Retinal pigment epithelial cell (primary cell): ENCODE measurements at regions not wholly inside any gene's neighbourhood (a gene's known extent, or its start where the extent isn't known, plus 50 kb on each side); places are given as distances from the start of the nearest gene placed in this dataset.

Experiments used
- DNase-seq: peaks from one replicate; pipeline ENCODE4 v3.0.0-alpha.2; 2010; ENCODE audit warnings: low read depth
- H3K4me3 ChIP-seq: 2 replicates; pipeline ENCODE4 v1.5.1; 2011; ENCODE audit warnings: mild to moderate bottlenecking, low read length, control low read depth, moderate library complexity
- TF ChIP-seq, protein P1 (sequence below): conservative IDR thresholded peaks from 2 replicates; pipeline ENCODE4 v1.5.1; 2011; ENCODE audit warnings: low read depth, low read length, control low read depth, inconsistent platforms

DNA sequence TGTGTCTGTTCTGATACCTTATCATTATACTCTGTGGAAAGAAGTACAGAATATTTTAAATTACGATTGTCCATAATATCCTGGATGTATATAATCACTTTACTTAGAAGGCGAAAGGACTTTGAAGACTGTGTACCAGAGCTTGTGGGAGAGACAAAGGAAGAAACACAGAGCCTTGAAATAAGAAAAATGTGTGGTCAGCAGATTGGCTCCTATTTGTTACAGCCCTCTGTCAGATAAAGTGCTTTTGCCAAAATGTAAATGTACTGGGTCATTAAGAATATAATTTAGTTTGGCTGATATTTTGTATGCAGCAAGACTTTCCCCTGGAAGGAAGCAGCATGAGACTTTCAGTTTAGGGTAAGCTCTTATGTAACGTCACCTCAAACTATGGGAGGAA lies 443.1 kb downstream of the CCDC85A start:
- no peak for DNase-seq

DNA sequence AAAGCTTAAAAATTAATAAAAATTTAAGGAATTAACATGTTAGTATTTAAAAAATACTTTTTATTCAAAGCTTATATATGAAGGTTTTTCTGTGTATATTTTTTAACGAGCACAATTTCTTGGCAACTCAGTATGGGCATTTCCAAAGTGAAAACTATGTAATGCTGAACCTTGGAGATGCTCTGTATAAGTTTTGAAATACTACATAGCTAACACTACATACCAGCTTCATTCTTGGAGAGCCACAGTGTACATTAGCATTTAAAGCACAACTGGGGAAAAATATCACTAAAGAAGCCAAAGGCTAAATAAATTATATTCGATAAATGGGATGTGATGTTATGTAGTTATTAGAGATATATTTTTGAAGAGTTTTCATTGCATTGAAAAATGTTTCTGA lies 446.5 kb downstream of the CCDC85A start:
- DNase-seq, result no peak
- H3K4me3 ChIP-seq, result no peak overlapping the region
- TF ChIP-seq, protein P1, sequence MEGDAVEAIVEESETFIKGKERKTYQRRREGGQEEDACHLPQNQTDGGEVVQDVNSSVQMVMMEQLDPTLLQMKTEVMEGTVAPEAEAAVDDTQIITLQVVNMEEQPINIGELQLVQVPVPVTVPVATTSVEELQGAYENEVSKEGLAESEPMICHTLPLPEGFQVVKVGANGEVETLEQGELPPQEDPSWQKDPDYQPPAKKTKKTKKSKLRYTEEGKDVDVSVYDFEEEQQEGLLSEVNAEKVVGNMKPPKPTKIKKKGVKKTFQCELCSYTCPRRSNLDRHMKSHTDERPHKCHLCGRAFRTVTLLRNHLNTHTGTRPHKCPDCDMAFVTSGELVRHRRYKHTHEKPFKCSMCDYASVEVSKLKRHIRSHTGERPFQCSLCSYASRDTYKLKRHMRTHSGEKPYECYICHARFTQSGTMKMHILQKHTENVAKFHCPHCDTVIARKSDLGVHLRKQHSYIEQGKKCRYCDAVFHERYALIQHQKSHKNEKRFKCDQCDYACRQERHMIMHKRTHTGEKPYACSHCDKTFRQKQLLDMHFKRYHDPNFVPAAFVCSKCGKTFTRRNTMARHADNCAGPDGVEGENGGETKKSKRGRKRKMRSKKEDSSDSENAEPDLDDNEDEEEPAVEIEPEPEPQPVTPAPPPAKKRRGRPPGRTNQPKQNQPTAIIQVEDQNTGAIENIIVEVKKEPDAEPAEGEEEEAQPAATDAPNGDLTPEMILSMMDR, result no peak

More for the DNA sequence above, 443.1 kb downstream of the CCDC85A start:
- no peak overlapping the region for H3K4me3 ChIP-seq
- TF ChIP-seq, protein P1, result no peak

DNA sequence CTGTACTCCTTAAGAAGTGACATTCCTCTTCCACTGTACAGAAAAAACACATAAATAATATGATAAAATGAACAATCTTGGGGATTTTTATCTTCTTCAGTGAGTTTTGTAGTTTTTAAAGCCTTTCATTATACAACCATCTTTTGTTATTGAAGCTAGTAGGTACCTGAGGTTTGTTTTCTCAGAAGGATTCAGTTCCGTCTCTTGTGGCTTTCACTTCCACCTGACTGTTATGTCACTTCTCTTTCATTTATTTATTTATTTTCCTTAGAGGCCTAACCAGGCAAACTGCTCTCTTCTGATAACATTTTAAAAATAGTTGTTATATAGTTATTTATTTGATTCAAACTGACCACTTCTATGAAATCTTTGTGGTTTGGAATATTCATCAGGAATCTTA lies 464.2 kb downstream of the CCDC85A start:
- no peak for DNase-seq
- TF ChIP-seq, protein P1, result no peak

DNA sequence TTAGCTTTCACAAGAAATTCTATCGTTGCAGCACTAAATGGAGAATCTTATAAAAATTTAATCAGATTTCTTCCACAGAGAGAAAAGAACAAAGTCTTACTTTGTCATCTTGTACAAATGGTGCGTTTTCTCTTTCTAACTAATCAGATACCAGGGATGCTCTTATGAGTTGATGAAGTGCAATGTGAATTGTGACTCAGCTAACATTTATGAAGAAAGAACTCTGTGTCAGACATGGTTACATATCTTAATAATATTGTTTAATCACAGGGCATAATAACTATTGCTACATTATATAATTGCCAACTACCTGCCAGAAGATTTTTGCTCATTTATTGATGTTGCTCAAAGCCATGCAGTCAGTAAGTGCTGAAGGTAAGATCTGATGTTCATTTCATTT lies 465.0 kb downstream of the CCDC85A start:
- no peak for DNase-seq
- TF ChIP-seq, protein P1, result no peak
- H3K4me3 ChIP-seq, result no peak overlapping the region

More for the DNA sequence above, 464.2 kb downstream of the CCDC85A start:
- no peak overlapping the region for H3K4me3 ChIP-seq

DNA sequence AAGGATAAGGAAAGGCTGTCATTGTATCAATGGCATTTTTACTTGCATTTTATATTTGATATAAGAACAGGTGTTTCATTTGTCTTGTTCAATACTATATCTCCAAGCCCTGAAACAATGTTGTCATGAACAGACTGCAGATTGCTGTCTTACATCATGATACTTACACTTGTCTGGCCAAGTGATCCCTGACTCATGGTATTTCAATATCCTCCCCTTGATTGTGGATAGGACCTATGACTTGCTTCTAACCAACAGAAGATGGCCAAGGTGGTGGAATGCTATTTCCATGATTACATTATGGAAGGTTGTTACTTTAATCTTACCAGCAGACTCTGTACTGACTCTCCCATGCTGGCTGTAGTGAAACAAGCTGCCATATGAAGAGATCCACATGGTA lies 471.1 kb downstream of the CCDC85A start:
- TF ChIP-seq, protein P1, result no peak
- DNase-seq, result no peak
- H3K4me3 ChIP-seq, result no peak overlapping the region

DNA sequence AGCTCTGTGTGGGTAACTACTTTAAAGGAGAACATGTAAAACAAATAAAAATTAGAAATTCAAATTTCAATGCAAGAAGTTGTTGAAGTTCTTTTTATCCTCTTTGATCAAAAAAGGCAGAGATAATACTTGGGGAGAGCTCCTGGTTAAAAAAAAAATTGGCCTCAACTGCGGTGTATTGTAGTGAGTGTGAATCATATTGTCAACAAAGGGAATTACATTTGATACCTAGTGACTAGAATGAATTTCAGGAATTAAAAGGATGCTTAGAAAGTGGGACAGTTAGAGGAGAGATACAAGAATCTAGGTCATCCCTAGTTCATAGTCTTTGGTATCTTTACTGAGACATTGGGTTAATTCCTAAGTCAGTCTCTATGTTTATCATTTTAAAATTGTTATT lies 473.0 kb downstream of the CCDC85A start:
- DNase-seq, result no peak
- TF ChIP-seq, protein P1, result no peak
- H3K4me3 ChIP-seq, result no peak overlapping the region

DNA sequence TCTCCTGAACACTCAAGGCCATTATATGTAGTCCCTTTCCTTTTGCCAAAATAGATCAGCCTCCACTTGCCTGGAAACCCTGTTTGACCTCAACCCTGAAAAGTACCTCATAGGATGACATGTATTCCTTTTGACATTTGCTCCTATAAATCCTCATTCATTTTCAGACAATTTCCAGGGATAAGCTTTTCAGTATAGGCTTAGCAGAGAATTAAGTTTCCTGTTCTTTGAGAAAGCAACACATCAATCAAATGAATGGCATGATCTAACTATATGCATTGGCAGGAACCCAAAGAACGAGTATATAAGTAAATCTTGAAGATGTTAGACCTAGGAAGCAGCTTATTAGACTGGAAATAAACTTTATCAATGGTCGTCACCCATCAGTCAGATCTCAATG lies 483.0 kb downstream of the CCDC85A start:
- TF ChIP-seq, protein P1, result no peak
- peak; percentile 66 for DNase-seq
- no peak overlapping the region for H3K4me3 ChIP-seq
